ENCODE measurements at regions not wholly inside any gene's neighbourhood (a gene's known extent, or its start where the extent isn't known, plus 50 kb on each side); places are given as distances from the start of the nearest gene placed in this dataset.

GRCh38 chr22:46029036-46029435 lies 52.1 kb upstream of the WNT7B start (continued):
- TF ChIP-seq ARID4B (CRISPR knock-in tag; IDR thresholded peaks at IDR 0.05; ENCODE audit: borderline replicate concordance) (no peak), ERG (CRISPR knock-in tag; IDR thresholded peaks at IDR 0.05) (no peak), SMAD3 (CRISPR knock-in tag; IDR thresholded peaks at IDR 0.05; ENCODE audit: borderline replicate concordance) (no peak), ZNF263 (CRISPR knock-in tag; IDR thresholded peaks at IDR 0.05; ENCODE audit: low read depth) (no peak), ATF1 (CRISPR knock-in tag; IDR thresholded peaks at IDR 0.05) (no peak), ZBTB21 (CRISPR knock-in tag; IDR thresholded peaks at IDR 0.05; ENCODE audit: borderline replicate concordance) (no peak), ZNF532 (CRISPR knock-in tag; IDR thresholded peaks at IDR 0.05; ENCODE audit: borderline replicate concordance) (no peak), AR (CRISPR knock-in tag; IDR thresholded peaks at IDR 0.05) (no peak), ESRRA (CRISPR knock-in tag; IDR thresholded peaks at IDR 0.05; ENCODE audit: borderline replicate concordance) (no peak)

GRCh38 chr22:46029574-46030200 lies 52.7 kb upstream of the WNT7B start:
- H3K27me3 Mint-ChIP-seq (ENCODE audit: low read depth), result peaks cover 37% of the 10 kb centered on the region
- H3K36me3 Mint-ChIP-seq, result no peaks in the 10 kb centered on the region
- H3K27ac Mint-ChIP-seq, result no peak overlapping the region
- CTCF ChIA-PET, result interaction anchor here (1.4 to 8.7 kb wide), 4 partner anchors 14 to 35 kb away, joined by 3 to 65 read pairs (median 9); no protein-coding TSS in a partner anchor
- H3K9me3 Mint-ChIP-seq, result no peaks in the 10 kb centered on the region
- DNase-seq (ENCODE audit: low spot score), result peak; percentile 4
- POLR2A ChIA-PET, result no interaction called here
- no peak for ATAC-seq
- peaks cover 39% of the 10 kb centered on the region for H3K4me1 Mint-ChIP-seq
- no peak overlapping the region for H3K4me3 Mint-ChIP-seq
- TF ChIP-seq SMAD3 (CRISPR knock-in tag; IDR thresholded peaks at IDR 0.05; ENCODE audit: borderline replicate concordance) (no peak), E2F4 (CRISPR knock-in tag; IDR thresholded peaks at IDR 0.05; ENCODE audit: borderline replicate concordance, low read depth) (no peak), ZNF532 (CRISPR knock-in tag; IDR thresholded peaks at IDR 0.05; ENCODE audit: borderline replicate concordance) (no peak), ATF6 (CRISPR knock-in tag; IDR thresholded peaks at IDR 0.05) (no peak), JAZF1 (CRISPR knock-in tag; IDR thresholded peaks at IDR 0.05) (no peak), MYBL2 (CRISPR knock-in tag; IDR thresholded peaks at IDR 0.05) (no peak)
